Naive thymus-derived CD4-positive, alpha-beta T cell (primary cell): ENCODE measurements at regions not wholly inside any gene's neighbourhood (a gene's known extent, or its start where the extent isn't known, plus 50 kb on each side); places are given as distances from the start of the nearest gene placed in this dataset.

Experiments used
- ATAC-seq: fragments of 150-1000 bp; cut with Tn5 transposase; 2 replicates; pipeline ENCODE4 v1.10.0; 2021; ENCODE audit warnings: mild to moderate bottlenecking, moderate library complexity
- CTCF ChIA-PET: fragments of 350-600 bp; sonication (Branson Sonifier 250); formaldehyde crosslinking; loops from one replicate; lab custom pipeline; 2021; ENCODE audit warnings: antibody characterized with exemption; lab: Charles Lee
- POLR2A ChIA-PET: fragments of 350-600 bp; sonication (Branson Sonifier 250); formaldehyde crosslinking; loops from one replicate; lab custom pipeline; 2021; ENCODE audit warnings: antibody characterized with exemption, inconsistent platforms; lab: Charles Lee
- DNase-seq, 9 donors: peaks; one replicate each; pipeline versions ENCODE4 v3.0.0 to v3.0.0-alpha.2; 2020 to 2022; ENCODE audit warnings: mixed read lengths in 1 of 9
- H3K27ac ChIP-seq: one replicate; pipeline ENCODE4 v1.7.0; 2013; ENCODE audit warnings: mild to moderate bottlenecking, low read depth, low read length, moderate library complexity
- H3K27me3 ChIP-seq, 2 donors: one replicate each; pipeline ENCODE4 v1.7.0; 2013; ENCODE audit warnings: low read length in 2 of 2, mild to moderate bottlenecking in 2 of 2, moderate library complexity in 2 of 2; ENCODE audit not compliant: control insufficient read depth in 2 of 2, insufficient read depth in 2 of 2
- H3K36me3 ChIP-seq, 3 experiments: 1 replicate in 2 of 3; 2 replicates in 1 of 3; pipeline ENCODE4 v1.7.0; 2013; ENCODE audit warnings: low read length in 3 of 3, mild to moderate bottlenecking in 3 of 3, moderate library complexity in 1 of 3; ENCODE audit not compliant: insufficient read depth in 3 of 3, control insufficient read depth in 2 of 3
- H3K4me1 ChIP-seq, 2 donors: one replicate each; pipeline ENCODE4 v1.7.0; 2013; ENCODE audit warnings: low read length in 2 of 2, mild to moderate bottlenecking in 2 of 2, moderate library complexity in 1 of 2; ENCODE audit not compliant: control insufficient read depth in 2 of 2, insufficient read depth in 2 of 2
- H3K4me3 ChIP-seq: 2 replicates; pipeline ENCODE4 v1.7.0; 2013; ENCODE audit warnings: mild to moderate bottlenecking, low read length
- H3K9me3 ChIP-seq, 3 experiments: 1 replicate in 2 of 3; 2 replicates in 1 of 3; pipeline ENCODE4 v1.7.0; 2013; ENCODE audit warnings: low read length in 3 of 3; ENCODE audit not compliant: control insufficient read depth in 2 of 3
- H3K27ac Mint-ChIP-seq, 9 donors: one replicate each; pipeline ENCODE4 v1.8.0; 2020 to 2022; ENCODE audit warnings: mixed read lengths in 9 of 9, mild to moderate bottlenecking in 8 of 9, moderate library complexity in 5 of 9, inconsistent platforms in 2 of 9
- H3K27me3 Mint-ChIP-seq, 5 donors: one replicate each; pipeline ENCODE4 v1.8.0; 2021 to 2022; ENCODE audit warnings: mixed read lengths in 5 of 5, mild to moderate bottlenecking in 1 of 5
- H3K36me3 Mint-ChIP-seq, 5 donors: one replicate each; pipeline ENCODE4 v1.8.0; 2020 to 2022; ENCODE audit warnings: mixed read lengths in 5 of 5, mild to moderate bottlenecking in 3 of 5, inconsistent platforms in 1 of 5
- H3K4me1 Mint-ChIP-seq, 7 donors: one replicate each; pipeline ENCODE4 v1.8.0; 2020 to 2022; ENCODE audit warnings: mixed read lengths in 7 of 7, mild to moderate bottlenecking in 3 of 7, inconsistent platforms in 1 of 7
- H3K4me3 Mint-ChIP-seq, 10 donors: one replicate each; pipeline ENCODE4 v1.8.0; 2020 to 2022; ENCODE audit warnings: mild to moderate bottlenecking in 10 of 10, mixed read lengths in 10 of 10, moderate library complexity in 6 of 10, inconsistent platforms in 2 of 10
- H3K9me3 Mint-ChIP-seq, 11 donors: one replicate each; pipeline ENCODE4 v1.8.0; 2020 to 2022; ENCODE audit warnings: mixed read lengths in 11 of 11, mild to moderate bottlenecking in 4 of 11, inconsistent platforms in 1 of 11, moderate library complexity in 1 of 11
- intact Hi-C, 2 donors: fragments of 100-400 bp; cut with micrococcal nuclease; formaldehyde crosslinking; loops; one replicate each; pipeline ENCODE4 v1.15.1; 2023

DNA sequence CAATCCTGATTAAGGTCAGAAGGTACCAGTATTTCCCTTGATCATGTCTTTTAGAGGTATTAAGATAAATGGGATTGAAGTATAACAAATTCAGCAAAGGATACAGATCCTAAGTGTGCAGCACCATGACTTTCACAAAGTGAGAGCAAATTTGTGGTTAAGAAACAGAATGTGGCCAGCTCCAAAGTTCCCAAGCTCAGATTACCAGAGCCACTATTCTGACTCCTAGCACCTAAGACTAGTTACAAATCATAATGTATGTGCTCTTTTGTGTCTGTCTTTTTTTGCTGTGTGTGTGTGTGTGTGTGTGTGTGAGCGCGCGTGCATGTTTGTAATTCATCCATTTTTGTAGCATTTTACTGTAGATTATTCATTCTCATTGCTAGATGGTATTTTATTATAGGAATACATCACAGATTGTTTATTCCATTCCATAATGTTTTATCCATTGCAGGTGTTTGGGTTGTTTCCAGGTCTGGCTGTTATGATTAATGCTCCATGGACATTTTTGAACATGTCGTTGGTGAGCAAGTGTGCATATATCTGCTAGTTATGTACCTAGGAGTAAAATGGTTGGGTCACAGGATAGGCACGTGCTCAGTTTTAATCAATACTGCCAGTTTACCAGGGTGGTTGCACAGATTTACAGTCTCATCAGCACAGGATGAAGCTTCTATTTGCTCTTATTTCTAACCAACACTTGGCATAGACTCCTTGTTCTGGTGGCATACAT is 314.0 kb upstream of the JAG1 start:
- DNase-seq: no peak
- Mint-ChIP-seq H3K4me1 (no peaks in the 10 kb centered on the region), H3K27me3 (peaks cover 0 to 4% (median 3%) of the 10 kb centered on the region in 5 donors), H3K36me3 (no peaks in the 10 kb centered on the region), H3K4me3 (no peak overlapping the region), H3K27ac (no peak overlapping the region), H3K9me3 (peaks cover 0 to 15% (median 2%) of the 10 kb centered on the region in 11 donors)
- no peaks in the 10 kb centered on the region for H3K36me3 ChIP-seq
- H3K27ac ChIP-seq: no peak overlapping the region
- no peak for ATAC-seq
- POLR2A ChIA-PET: no interaction called here
- CTCF ChIA-PET: no interaction called here
- no peaks in the 10 kb centered on the region for H3K9me3 ChIP-seq
- no peaks in the 10 kb centered on the region for H3K4me1 ChIP-seq
- H3K27me3 ChIP-seq: no peaks in the 10 kb centered on the region
- H3K4me3 ChIP-seq: no peak overlapping the region
- intact Hi-C loops: no loop called here

DNA sequence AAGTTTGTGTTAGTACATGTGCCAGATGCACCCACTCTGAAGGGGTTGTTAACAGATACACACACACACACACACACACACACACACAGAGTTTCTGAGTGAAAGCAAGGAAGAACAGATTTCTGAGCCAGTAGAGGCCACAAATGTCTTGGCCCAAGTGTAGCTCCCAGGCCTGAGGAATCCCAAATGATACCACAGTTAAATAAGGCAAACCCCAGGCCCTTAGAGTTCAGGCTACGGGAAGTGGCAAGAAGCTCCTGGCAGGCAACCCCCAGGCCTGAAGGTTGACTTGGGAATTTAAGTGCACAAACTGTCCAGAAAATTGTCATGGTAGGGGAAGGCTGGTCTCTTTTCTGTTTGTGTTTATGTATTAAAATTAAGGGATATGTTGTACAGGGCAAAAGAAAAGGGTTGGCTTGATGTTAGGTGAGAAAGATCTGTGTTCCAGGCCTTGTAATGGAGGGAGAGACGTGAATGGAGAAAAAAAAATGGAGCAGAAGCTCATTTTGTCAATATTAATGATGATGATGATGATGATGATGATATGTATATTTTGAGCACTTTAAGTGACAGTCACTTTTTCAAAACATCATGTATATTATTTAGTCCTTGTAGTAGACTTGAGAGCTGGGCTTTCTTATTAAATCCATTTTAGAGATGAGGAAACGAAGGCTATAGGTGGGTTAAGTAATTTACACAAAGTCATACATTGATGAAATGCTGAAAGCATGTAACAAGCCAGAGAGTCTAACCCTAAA is 317.0 kb upstream of the JAG1 start:
- Mint-ChIP-seq H3K9me3 (peaks cover 0 to 21% (median 5%) of the 10 kb centered on the region in 11 donors), H3K27ac (no peak overlapping the region), H3K4me1 (no peaks in the 10 kb centered on the region), H3K27me3 (peaks cover 0 to 9% (median 3%) of the 10 kb centered on the region in 5 donors), H3K36me3 (no peaks in the 10 kb centered on the region), H3K4me3 (no peak overlapping the region)
- ATAC-seq (no peak), DNase-seq (no peak)
- Histone ChIP-seq H3K4me1 (no peaks in the 10 kb centered on the region), H3K27me3 (no peaks in the 10 kb centered on the region), H3K36me3 (no peaks in the 10 kb centered on the region), H3K9me3 (no peaks in the 10 kb centered on the region), H3K4me3 (no peak overlapping the region), H3K27ac (no peak overlapping the region)
- ChIA-PET CTCF (no interaction called here), POLR2A (no interaction called here)
- intact Hi-C loops: no loop called here

DNA sequence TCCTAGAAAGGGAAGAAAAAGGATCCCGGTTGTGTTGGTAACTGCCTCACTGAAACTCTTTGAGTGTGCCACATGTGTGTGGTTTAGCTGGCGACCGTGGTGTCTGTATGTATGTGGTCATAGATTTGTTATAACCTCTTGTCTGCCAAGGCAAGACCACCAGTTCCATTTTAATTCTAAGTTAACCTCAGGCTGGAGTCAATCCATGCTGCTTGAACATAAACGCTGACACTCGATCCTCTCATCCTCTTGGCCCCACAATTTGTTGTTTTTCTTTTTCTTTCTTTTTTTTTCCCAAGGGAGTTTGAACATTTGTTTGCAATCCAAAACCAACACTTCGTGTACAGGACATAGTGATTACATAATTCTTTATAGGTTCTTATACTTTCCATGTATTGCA is 318.9 kb upstream of the JAG1 start:
- ChIA-PET CTCF (no interaction called here), POLR2A (no interaction called here)
- H3K9me3 ChIP-seq: no peaks in the 10 kb centered on the region
- no peaks in the 10 kb centered on the region for H3K4me1 ChIP-seq
- intact Hi-C loops: no loop called here
- ATAC-seq (no peak), DNase-seq (no peak)
- H3K27ac ChIP-seq: no peak overlapping the region
- H3K27me3 ChIP-seq: no peaks in the 10 kb centered on the region
- no peaks in the 10 kb centered on the region for H3K36me3 ChIP-seq
- peaks cover 0 to 21% (median 5%) of the 10 kb centered on the region in 11 donors for H3K9me3 Mint-ChIP-seq
- H3K4me1 Mint-ChIP-seq: no peaks in the 10 kb centered on the region
- H3K4me3 ChIP-seq: no peak overlapping the region
- peaks cover 0 to 9% (median 3%) of the 10 kb centered on the region in 5 donors for H3K27me3 Mint-ChIP-seq
- H3K27ac Mint-ChIP-seq: no peak overlapping the region
- H3K4me3 Mint-ChIP-seq: no peak overlapping the region
- no peaks in the 10 kb centered on the region for H3K36me3 Mint-ChIP-seq

DNA sequence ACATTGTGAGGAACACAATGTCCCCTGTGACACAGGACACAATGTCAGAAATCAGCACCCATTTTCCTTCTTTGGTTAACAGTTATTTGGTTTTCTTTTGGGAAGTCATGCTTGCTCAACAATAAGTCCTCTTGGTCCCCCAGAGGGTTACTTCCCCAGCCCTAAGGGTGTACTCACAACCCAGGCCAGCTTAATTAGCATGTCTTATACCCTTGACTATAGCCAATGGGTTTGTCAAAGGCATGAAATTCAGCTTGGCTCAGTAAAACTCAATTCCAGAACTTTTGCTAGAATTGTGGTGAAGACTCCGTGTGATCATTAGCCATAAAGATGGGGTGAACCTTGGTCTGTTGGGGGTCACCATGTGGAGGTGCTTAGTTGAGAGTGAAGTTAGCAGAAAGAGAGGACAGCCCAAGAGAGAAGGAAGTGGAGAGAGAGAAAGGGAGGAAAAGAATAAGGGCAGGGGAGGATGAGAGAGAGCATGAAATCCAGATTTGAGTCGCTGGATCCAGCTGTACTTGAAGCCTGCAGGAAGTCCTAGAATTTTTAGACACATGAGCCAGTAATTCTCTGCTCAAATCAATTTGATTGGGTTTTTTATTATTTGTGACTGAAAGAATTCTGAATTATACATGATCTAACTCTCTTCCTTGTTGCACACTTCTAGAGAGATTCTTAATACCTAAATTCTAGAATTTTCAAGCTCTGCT is 321.3 kb upstream of the JAG1 start:
- ATAC-seq: no peak
- Histone ChIP-seq H3K36me3 (no peaks in the 10 kb centered on the region), H3K27ac (no peak overlapping the region), H3K27me3 (no peaks in the 10 kb centered on the region), H3K4me3 (no peak overlapping the region), H3K4me1 (no peaks in the 10 kb centered on the region), H3K9me3 (no peaks in the 10 kb centered on the region)
- Mint-ChIP-seq H3K36me3 (no peaks in the 10 kb centered on the region), H3K9me3 (peaks cover 0 to 16% (median 4%) of the 10 kb centered on the region in 11 donors), H3K4me1 (no peaks in the 10 kb centered on the region), H3K27ac (no peak overlapping the region), H3K27me3 (peaks cover 0 to 5% (median 0%) of the 10 kb centered on the region in 5 donors), H3K4me3 (no peak overlapping the region)
- ChIA-PET CTCF (no interaction called here), POLR2A (no interaction called here)
- DNase-seq: no peak
- intact Hi-C loops: no loop called here

DNA sequence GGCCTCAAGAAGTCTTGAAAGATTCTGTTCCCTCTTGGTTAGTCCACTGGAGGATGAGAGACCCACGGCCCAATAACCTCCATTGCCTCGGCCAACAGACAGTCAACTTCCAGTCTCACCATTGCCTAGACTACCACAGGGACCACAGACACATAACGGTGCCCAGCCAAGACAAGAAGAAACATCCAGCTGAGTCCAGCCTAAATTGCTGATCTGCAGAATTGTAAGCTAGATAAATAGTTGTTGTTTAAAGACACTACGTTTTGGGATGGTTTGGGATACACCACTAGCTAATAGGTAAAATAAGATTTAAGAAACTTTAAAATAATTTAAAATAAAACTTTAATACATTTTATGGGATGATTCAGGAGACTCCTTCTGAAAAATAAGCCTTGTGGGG is 324.7 kb upstream of the JAG1 start:
- no peak for ATAC-seq
- H3K36me3 ChIP-seq: no peaks in the 10 kb centered on the region
- no peak overlapping the region for H3K4me3 ChIP-seq
- no peak overlapping the region for H3K27ac Mint-ChIP-seq
- CTCF ChIA-PET: no interaction called here
- no peaks in the 10 kb centered on the region for H3K27me3 ChIP-seq
- POLR2A ChIA-PET: no interaction called here
- no peaks in the 10 kb centered on the region for H3K36me3 Mint-ChIP-seq
- H3K4me3 Mint-ChIP-seq: no peak overlapping the region
- intact Hi-C loops: no loop called here
- H3K4me1 Mint-ChIP-seq: no peaks in the 10 kb centered on the region
- peaks cover 0 to 9% (median 2%) of the 10 kb centered on the region in 11 donors for H3K9me3 Mint-ChIP-seq
- DNase-seq: no peak
- H3K27ac ChIP-seq: no peak overlapping the region
- no peaks in the 10 kb centered on the region for H3K9me3 ChIP-seq
- peaks cover 0 to 5% (median 0%) of the 10 kb centered on the region in 5 donors for H3K27me3 Mint-ChIP-seq
- no peaks in the 10 kb centered on the region for H3K4me1 ChIP-seq

DNA sequence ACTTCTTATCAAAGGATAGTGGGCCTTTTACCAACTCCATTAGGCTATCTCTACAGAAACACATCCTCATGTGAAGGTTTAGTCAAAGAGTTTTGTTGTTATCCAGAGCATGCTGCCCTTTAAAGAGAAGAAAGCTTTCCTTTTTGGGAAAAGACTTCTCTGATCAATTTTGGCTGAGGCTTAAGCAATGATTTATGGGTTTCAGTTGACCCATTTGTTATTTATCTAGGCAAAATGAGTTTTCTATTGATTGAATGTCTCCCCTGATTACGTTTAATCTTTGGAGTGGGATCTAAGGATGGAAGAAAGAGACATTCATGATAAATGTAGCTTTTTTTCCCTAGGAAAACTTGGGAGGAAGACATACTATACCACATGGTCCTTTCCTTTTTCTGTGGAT is 326.6 kb upstream of the JAG1 start:
- ATAC-seq (no peak), DNase-seq (no peak)
- Mint-ChIP-seq H3K27ac (no peak overlapping the region), H3K27me3 (no peaks in the 10 kb centered on the region), H3K9me3 (peaks cover 0 to 8% (median 0%) of the 10 kb centered on the region in 11 donors), H3K36me3 (no peaks in the 10 kb centered on the region), H3K4me3 (no peak overlapping the region), H3K4me1 (no peaks in the 10 kb centered on the region)
- ChIA-PET CTCF (no interaction called here), POLR2A (no interaction called here)
- intact Hi-C loops: no loop called here
- no peaks in the 10 kb centered on the region for H3K4me1 ChIP-seq
- no peaks in the 10 kb centered on the region for H3K9me3 ChIP-seq
- H3K4me3 ChIP-seq: no peak overlapping the region
- no peaks in the 10 kb centered on the region for H3K36me3 ChIP-seq
- H3K27me3 ChIP-seq: no peaks in the 10 kb centered on the region
- H3K27ac ChIP-seq: no peak overlapping the region
